HG03442 (cell line): ENCODE measurements at regions not wholly inside any gene's neighbourhood (a gene's known extent, or its start where the extent isn't known, plus 50 kb on each side); places are given as distances from the start of the nearest gene placed in this dataset.

Source experiments
- ATAC-seq: cut with Tn5 transposase; IDR thresholded peaks from one replicate; pipeline ENCODE4 v1.9.1; 2021; ENCODE audit warnings: mild to moderate bottlenecking, moderate library complexity; ENCODE audit not compliant: unreplicated experiment

GRCh38 chr13:33512880-33513554 lies 227.5 kb upstream of the STARD13 start:
- ATAC-seq = no peak

- no peak for ATAC-seq
These were observed 228.8 kb upstream of the STARD13 start for GRCh38 chr13:33514362-33514761.

GRCh38 chr13:33515146-33515545 lies 229.6 kb upstream of the STARD13 start:
- ATAC-seq = no peak

GRCh38 chr13:33518452-33518851 lies 232.9 kb upstream of the STARD13 start:
- no peak for ATAC-seq

- no peak for ATAC-seq
These were observed 234.3 kb upstream of the STARD13 start for GRCh38 chr13:33519561-33520467.

GRCh38 chr13:33520468-33520839 lies 234.9 kb upstream of the STARD13 start:
- no peak for ATAC-seq

GRCh38 chr13:33524086-33524485 lies 238.5 kb upstream of the STARD13 start:
- no peak for ATAC-seq

- no peak for ATAC-seq
These were observed 240.2 kb upstream of the STARD13 start for GRCh38 chr13:33525763-33526162.

- ATAC-seq = no peak
These were observed 241.2 kb upstream of the STARD13 start for GRCh38 chr13:33526718-33527117.

- ATAC-seq = no peak
These were observed 243.3 kb upstream of the STARD13 start for GRCh38 chr13:33528896-33529295.

GRCh38 chr13:33531484-33531883 lies 245.9 kb upstream of the STARD13 start:
- ATAC-seq = no peak

GRCh38 chr13:33535061-33535460 lies 249.5 kb upstream of the STARD13 start:
- no peak for ATAC-seq

- no peak for ATAC-seq
These were observed 251.0 kb upstream of the STARD13 start for GRCh38 chr13:33536601-33537000.

- ATAC-seq = no peak
These were observed 251.5 kb upstream of the STARD13 start for GRCh38 chr13:33537026-33537425.

- no peak for ATAC-seq
These were observed 252.1 kb upstream of the STARD13 start for GRCh38 chr13:33537676-33538075.

- ATAC-seq = no peak
These were observed 255.9 kb upstream of the STARD13 start for GRCh38 chr13:33541456-33541855.

GRCh38 chr13:33541962-33542308 lies 256.4 kb upstream of the STARD13 start:
- no peak for ATAC-seq

- ATAC-seq = peak; percentile 90
These were observed 256.9 kb upstream of the STARD13 start for GRCh38 chr13:33542309-33543088.

- ATAC-seq = no peak
These were observed 257.5 kb upstream of the STARD13 start for GRCh38 chr13:33543089-33543459.

- no peak for ATAC-seq
These were observed 258.2 kb upstream of the STARD13 start for GRCh38 chr13:33543631-33544265.

GRCh38 chr13:33544308-33544707 lies 258.8 kb upstream of the STARD13 start:
- ATAC-seq = no peak
